ENCODE measurements at regions not wholly inside any gene's neighbourhood (a gene's known extent, or its start where the extent isn't known, plus 50 kb on each side); places are given as distances from the start of the nearest gene placed in this dataset.

DNA sequence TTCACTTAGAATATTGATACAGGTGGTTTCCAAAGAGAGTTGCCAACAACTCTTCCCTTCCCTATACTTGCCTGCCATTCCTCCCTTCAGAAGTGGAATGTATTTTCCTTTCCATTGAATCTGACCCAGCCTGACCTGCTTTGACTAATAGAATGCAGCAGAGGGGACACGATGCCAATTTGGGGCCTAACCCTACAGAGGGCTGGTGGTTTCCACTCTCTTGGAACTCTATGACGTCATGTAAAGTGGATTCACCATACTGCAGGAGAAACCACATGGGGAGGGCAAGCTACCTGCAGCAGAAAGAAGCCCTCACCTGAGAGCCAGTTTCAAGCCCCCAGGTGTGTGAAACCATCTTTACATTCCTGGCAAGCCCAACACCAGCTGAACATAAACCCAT, 98.9 kb upstream of the TRIB2 start:
- TF ChIP-seq CTCF (IDR thresholded peaks at IDR 0.05 in 2 of 3, conservative IDR thresholded peaks at IDR 0.05 in 1 of 3; ENCODE audit: borderline replicate concordance in 1 of 3, insufficient read depth in 1 of 3, low read depth in 2 of 3, low read length in 2 of 3) (no peak), POLR2A (IDR thresholded peaks at IDR 0.05; ENCODE audit: borderline replicate concordance, extremely low read depth, insufficient read depth, insufficient read length) (no peak), CEBPB (IDR thresholded peaks at IDR 0.05; ENCODE audit: low read depth) (no peak), POLR2AphosphoS5 (IDR thresholded peaks at IDR 0.05; ENCODE audit: low read depth, low read length) (no peak), TCF7L2 (IDR thresholded peaks at IDR 0.05; ENCODE audit: borderline replicate concordance, extremely low read depth, insufficient read depth, insufficient read length) (no peak), RAD21 (IDR thresholded peaks at IDR 0.05; ENCODE audit: low read depth) (no peak), SIN3A (IDR thresholded peaks at IDR 0.05; ENCODE audit: low read depth) (no peak), EZH2 (IDR thresholded peaks at IDR 0.05) (no peak), SP1 (IDR thresholded peaks at IDR 0.05; ENCODE audit: low read depth) (no peak), ATF3 (IDR thresholded peaks at IDR 0.05) (no peak)
